HG03060 (cell line): ENCODE measurements at regions not wholly inside any gene's neighbourhood (a gene's known extent, or its start where the extent isn't known, plus 50 kb on each side); places are given as distances from the start of the nearest gene placed in this dataset.
"Not testable (repeated sequence)": the region's sequence is repeated elsewhere in the genome, so short reads cannot be mapped to it uniquely, and the experiment has no call there.

ENCODE experiments used
- ATAC-seq: cut with Tn5 transposase; IDR thresholded peaks from one replicate; pipeline ENCODE4 v1.9.1; 2021; ENCODE audit warnings: low read depth, moderate number of reproducible peaks; ENCODE audit not compliant: unreplicated experiment

DNA sequence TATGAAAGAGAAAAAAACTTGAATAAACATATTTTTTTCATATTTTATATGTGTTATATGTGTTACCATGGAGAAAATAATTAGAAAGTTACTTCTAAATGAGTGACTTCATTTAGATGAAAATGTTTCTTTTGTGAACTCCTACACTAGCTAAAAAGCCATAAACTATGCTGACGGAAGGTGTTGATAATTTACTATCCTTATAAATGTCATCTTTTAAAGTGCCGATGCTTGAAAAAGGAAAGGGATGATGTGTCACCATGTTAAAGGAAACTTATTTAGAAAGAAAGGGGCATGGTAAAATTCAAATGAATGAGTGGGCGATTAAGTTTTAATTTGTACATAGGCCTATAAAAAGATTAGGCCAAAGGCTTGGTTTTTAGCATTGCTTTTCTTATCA lies 133.8 kb downstream of the SPRY1 start:
- no peak for ATAC-seq

GRCh38 chr4:123535037-123535748 lies 138.6 kb downstream of the SPRY1 start:
- no peak for ATAC-seq

DNA sequence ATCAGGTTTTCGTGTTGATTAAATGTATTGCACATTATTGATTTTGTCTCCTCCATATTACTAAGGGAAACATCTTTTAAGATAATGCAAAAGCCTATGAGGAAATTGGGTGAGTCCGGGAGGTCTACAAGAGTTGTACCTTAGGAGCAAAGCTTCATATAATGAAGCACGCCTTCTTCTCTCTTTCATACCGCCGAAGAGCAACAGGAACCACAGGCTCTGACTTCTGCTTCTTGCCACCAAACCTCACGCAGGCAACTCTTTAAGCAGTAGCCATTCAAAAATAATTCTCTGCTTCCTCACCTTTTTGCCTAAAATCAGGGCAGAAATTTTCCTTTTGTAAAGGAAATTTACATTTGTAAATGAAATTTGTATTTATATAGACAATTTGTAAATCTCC lies 139.6 kb downstream of the SPRY1 start:
- ATAC-seq, result no peak

DNA sequence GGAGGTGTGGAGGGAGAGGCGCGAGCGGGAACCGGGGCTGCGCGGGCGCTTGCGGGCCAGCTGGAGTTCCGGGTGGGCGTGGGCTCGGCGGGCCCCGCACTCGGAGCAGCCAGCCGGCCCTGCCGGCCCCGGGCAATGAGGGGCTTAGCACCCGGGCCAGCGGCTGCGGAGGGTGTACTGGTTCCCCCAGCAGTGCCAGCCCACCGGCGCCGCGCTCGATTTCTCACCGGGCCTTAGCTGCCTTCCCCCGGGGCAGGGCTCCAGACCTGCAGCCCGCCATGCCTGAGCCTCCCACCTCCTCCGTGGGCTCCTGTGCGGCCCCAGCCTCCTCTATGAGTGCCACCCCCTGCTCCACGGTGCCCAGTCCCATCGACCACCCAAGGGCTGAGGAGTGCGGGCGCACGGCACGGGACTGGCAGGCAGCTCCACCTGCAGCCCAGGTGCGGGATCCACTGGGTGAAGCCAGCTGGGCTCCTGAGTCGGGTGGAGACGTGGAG lies 141.4 kb downstream of the SPRY1 start:
- not testable (repeated sequence) for ATAC-seq

DNA sequence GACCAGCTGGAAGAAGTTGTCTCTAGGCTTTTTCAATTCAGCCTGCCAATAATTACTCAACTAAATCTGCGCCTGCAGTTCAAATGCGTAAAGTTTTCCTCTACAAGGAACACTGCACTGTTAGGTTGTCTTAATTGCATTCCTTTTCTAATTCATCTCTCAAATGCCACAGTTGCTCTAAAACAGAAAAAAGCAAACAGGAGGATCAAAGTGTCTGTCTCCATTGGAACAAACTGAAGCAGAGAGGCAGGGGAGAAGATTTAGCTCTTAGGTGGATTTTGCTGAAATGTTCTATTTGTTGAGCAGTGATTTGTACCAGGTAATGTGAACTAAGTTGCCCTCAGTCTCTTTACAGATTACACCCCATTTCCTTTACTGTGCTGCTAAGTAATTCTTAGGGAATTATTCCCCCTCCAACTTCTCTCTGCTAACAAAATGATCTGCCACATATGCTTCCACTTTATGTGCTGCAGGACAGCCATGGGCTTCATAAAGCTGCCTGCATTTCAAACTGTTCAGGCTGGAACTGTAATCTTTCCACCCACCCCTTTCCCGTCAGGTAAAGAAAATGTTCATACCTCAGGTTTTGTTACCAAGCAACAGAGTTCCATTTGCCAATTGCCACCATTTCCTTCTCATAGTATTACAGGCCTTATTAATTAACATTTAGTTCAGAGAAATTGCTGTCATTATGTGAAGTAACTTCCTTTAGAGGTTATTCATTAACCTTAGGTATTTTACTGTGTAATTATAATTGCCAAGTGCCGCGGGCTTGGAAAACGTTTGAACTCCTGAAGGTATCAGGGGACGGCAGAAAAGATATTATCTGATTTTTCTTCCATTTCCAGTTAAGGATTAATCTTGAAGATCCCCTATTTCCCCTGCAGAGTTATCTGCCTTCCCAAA lies 149.3 kb downstream of the SPRY1 start:
- no peak for ATAC-seq

GRCh38 chr4:123546573-123547060 lies 150.0 kb downstream of the SPRY1 start:
- ATAC-seq, result no peak

- no peak for ATAC-seq
Observed at GRCh38 chr4:123547216-123548165, 150.9 kb downstream of the SPRY1 start.

- no peak for ATAC-seq
Observed at GRCh38 chr4:123553279-123553678, 156.7 kb downstream of the SPRY1 start.

GRCh38 chr4:123553733-123554637 lies 157.4 kb downstream of the SPRY1 start:
- ATAC-seq, result no peak

- no peak for ATAC-seq
Observed at GRCh38 chr4:123554801-123555232, 158.2 kb downstream of the SPRY1 start.

GRCh38 chr4:123555233-123555806 lies 158.7 kb downstream of the SPRY1 start:
- no peak for ATAC-seq

GRCh38 chr4:123555807-123556273 lies 159.2 kb downstream of the SPRY1 start:
- no peak for ATAC-seq

- ATAC-seq, result no peak
Observed at GRCh38 chr4:123556526-123556925, 159.9 kb downstream of the SPRY1 start.

DNA sequence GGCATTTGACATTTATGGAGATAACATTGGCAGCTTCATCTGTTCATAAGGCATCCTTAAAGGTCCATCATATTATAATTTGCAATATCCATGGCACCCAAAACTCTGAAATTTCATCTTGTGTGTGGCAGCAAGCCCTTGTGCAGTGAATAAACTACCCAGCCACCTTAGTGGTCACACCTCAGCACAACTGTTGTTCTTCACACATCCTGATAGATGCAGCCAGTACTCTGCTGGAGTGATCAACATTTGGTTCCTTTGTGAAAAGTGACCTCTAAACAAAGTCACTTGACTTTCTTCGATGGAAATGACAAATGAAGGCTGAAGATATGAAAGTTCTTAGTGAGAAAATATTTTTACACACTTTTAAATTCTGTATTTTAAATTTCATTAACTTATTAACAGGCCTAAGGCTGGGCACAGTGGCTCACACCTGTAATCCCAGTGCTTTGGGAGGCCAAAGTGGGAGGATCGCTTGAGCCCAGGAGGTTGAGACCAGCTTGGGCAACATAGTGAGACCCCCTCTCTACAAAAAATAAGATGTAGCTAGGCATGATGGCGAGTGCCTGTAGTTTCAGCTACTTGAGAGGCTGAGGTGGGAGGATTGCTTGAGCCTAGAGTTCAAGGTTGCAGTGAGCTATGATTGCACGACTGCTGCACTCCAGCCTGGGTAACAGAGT lies 161.4 kb downstream of the SPRY1 start:
- no peak for ATAC-seq

DNA sequence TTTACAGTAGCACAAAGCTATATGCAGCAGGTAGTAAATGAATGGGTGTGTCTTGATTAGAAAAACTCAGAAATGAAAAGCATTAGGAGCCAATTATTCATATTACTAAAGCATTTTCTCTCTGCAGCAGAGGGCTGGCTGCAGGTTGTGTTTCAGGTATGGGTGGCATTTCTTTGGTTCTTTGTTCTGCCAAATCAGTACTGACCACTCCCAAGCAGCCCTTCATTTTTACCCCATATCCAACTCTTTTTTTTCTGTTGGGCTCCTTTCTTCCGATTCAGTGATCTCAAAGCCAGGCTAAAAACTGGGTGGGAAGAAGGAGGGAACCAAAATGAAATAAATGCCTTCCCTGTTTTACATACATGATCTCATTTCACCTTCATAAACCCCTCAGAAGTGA lies 162.3 kb downstream of the SPRY1 start:
- no peak for ATAC-seq

- ATAC-seq, result no peak
Observed at GRCh38 chr4:123559955-123560871, 163.6 kb downstream of the SPRY1 start.

- no peak for ATAC-seq
Observed at GRCh38 chr4:123561525-123561924, 164.9 kb downstream of the SPRY1 start.
